ENCODE measurements at regions not wholly inside any gene's neighbourhood (a gene's known extent, or its start where the extent isn't known, plus 50 kb on each side); places are given as distances from the start of the nearest gene placed in this dataset.

GRCh38 chr10:85226596-85226995 is 898.2 kb downstream of the CCSER2 start:
- H3K36me3 ChIP-seq (replicated peaks; ENCODE audit: insufficient read depth, low read depth) = no peaks in the 10 kb centered on the region
- WGBS (ENCODE audit: low lambda C conversion rate, missing lambda C conversion rate) = 59% methylated on average over 2 of the region's 2 CpGs
- H3K4me3 ChIP-seq = no peak overlapping the region
- H3K9me2 ChIP-seq (replicated peaks; ENCODE audit: insufficient read depth) = no peaks in the 10 kb centered on the region
- no peak overlapping the region for H3K27ac ChIP-seq
- no peaks in the 10 kb centered on the region for H3K27me3 ChIP-seq
- DNase-seq (ENCODE audit: low spot score) = no peak
- TF ChIP-seq EZH2 (IDR thresholded peaks at IDR 0.05; ENCODE audit: borderline replicate concordance) (no peak), CTCF (IDR thresholded peaks at IDR 0.05; ENCODE audit: poor library complexity) (no peak), EZH2phosphoT487 (IDR thresholded peaks at IDR 0.05; ENCODE audit: low read depth, severe bottlenecking, unreplicated experiment) (no peak)
- no peak overlapping the region for H3K4me2 ChIP-seq
- H4K20me1 ChIP-seq (ENCODE audit: insufficient read depth, poor library complexity, severe bottlenecking) = no peaks in the 10 kb centered on the region
- no peaks in the 10 kb centered on the region for H3K79me2 ChIP-seq
- no peaks in the 10 kb centered on the region for H3K4me1 ChIP-seq (ENCODE audit: insufficient read depth)
- H2AFZ ChIP-seq = no peak overlapping the region
- H3K9me3 ChIP-seq (ENCODE audit: low read depth) = no peaks in the 10 kb centered on the region

GRCh38 chr10:85228726-85229125 is 900.3 kb downstream of the CCSER2 start:
- no peak overlapping the region for H3K27ac ChIP-seq
- H3K9me2 ChIP-seq (replicated peaks; ENCODE audit: insufficient read depth) = no peaks in the 10 kb centered on the region
- no peaks in the 10 kb centered on the region for H3K79me2 ChIP-seq
- no peak overlapping the region for H3K4me3 ChIP-seq
- H3K9me3 ChIP-seq (ENCODE audit: low read depth) = no peaks in the 10 kb centered on the region
- no peak overlapping the region for H2AFZ ChIP-seq
- H3K4me1 ChIP-seq (ENCODE audit: insufficient read depth) = no peaks in the 10 kb centered on the region
- 94% methylated on average over 1 of the region's 1 CpG for WGBS (ENCODE audit: low lambda C conversion rate, missing lambda C conversion rate)
- no peaks in the 10 kb centered on the region for H3K27me3 ChIP-seq
- H4K20me1 ChIP-seq (ENCODE audit: insufficient read depth, poor library complexity, severe bottlenecking) = no peaks in the 10 kb centered on the region
- no peak for TF ChIP-seq CTCF (IDR thresholded peaks at IDR 0.05; ENCODE audit: poor library complexity)
- no peak for TF ChIP-seq EZH2 (IDR thresholded peaks at IDR 0.05; ENCODE audit: borderline replicate concordance)
- TF ChIP-seq EZH2phosphoT487 (IDR thresholded peaks at IDR 0.05; ENCODE audit: low read depth, severe bottlenecking, unreplicated experiment) = no peak
- no peak overlapping the region for H3K4me2 ChIP-seq
- H3K36me3 ChIP-seq (replicated peaks; ENCODE audit: insufficient read depth, low read depth) = no peaks in the 10 kb centered on the region
- no peak for DNase-seq (ENCODE audit: low spot score)

GRCh38 chr10:85231534-85232270 is 903.3 kb downstream of the CCSER2 start:
- DNase-seq (ENCODE audit: low spot score) = no peak
- H3K9me3 ChIP-seq (ENCODE audit: low read depth) = no peaks in the 10 kb centered on the region
- no peaks in the 10 kb centered on the region for H3K4me1 ChIP-seq (ENCODE audit: insufficient read depth)
- H3K9me2 ChIP-seq (replicated peaks; ENCODE audit: insufficient read depth) = no peaks in the 10 kb centered on the region
- no peak overlapping the region for H2AFZ ChIP-seq
- H3K4me3 ChIP-seq = no peak overlapping the region
- no peaks in the 10 kb centered on the region for H3K79me2 ChIP-seq
- no peaks in the 10 kb centered on the region for H4K20me1 ChIP-seq (ENCODE audit: insufficient read depth, poor library complexity, severe bottlenecking)
- H3K4me2 ChIP-seq = no peak overlapping the region
- no peaks in the 10 kb centered on the region for H3K36me3 ChIP-seq (replicated peaks; ENCODE audit: insufficient read depth, low read depth)
- WGBS (ENCODE audit: low lambda C conversion rate, missing lambda C conversion rate) = 75% methylated on average over 3 of the region's 3 CpGs
- H3K27me3 ChIP-seq = no peaks in the 10 kb centered on the region
- TF ChIP-seq EZH2 (IDR thresholded peaks at IDR 0.05; ENCODE audit: borderline replicate concordance) (no peak), CTCF (IDR thresholded peaks at IDR 0.05; ENCODE audit: poor library complexity) (no peak), EZH2phosphoT487 (IDR thresholded peaks at IDR 0.05; ENCODE audit: low read depth, severe bottlenecking, unreplicated experiment) (no peak)
- H3K27ac ChIP-seq = no peak overlapping the region
